H9 (cell line): ENCODE measurements at regions not wholly inside any gene's neighbourhood (a gene's known extent, or its start where the extent isn't known, plus 50 kb on each side); places are given as distances from the start of the nearest gene placed in this dataset.

ENCODE experiments used
- DNase-seq: peaks from one replicate; pipeline ENCODE4 v3.0.0-alpha.2; 2017
- H2AFZ ChIP-seq: one replicate; pipeline ENCODE4 v1.6.1; 2013; ENCODE audit warnings: mild to moderate bottlenecking, low read length, control low read depth, moderate library complexity
- H2AK5ac ChIP-seq: 2 replicates; pipeline ENCODE4 v1.6.1; 2013; ENCODE audit warnings: low read length, control low read depth, mixed read lengths; ENCODE audit not compliant: insufficient read length
- H2BK120ac ChIP-seq: one replicate; pipeline ENCODE4 v1.6.1; 2013; ENCODE audit warnings: low read depth, mild to moderate bottlenecking, low read length, control low read depth, inconsistent platforms; ENCODE audit not compliant: poor library complexity, severe bottlenecking
- H2BK12ac ChIP-seq: 2 replicates; pipeline ENCODE4 v1.6.1; 2013; ENCODE audit warnings: low read length, control low read depth, mixed read lengths, low read depth; ENCODE audit not compliant: insufficient read length
- H2BK15ac ChIP-seq: 2 replicates; pipeline ENCODE4 v1.6.1; 2013; ENCODE audit warnings: low read depth, low read length, control low read depth
- H2BK20ac ChIP-seq: one replicate; pipeline ENCODE4 v1.6.1; 2013; ENCODE audit warnings: low read depth, mild to moderate bottlenecking, low read length, control low read depth, inconsistent platforms; ENCODE audit not compliant: poor library complexity, severe bottlenecking
- H2BK5ac ChIP-seq: 2 replicates; pipeline ENCODE4 v1.6.1; 2013; ENCODE audit warnings: low read length, control low read depth, mixed read lengths; ENCODE audit not compliant: insufficient read length
- H3K14ac ChIP-seq: 2 replicates; pipeline ENCODE4 v1.6.1; 2013; ENCODE audit warnings: low read length, control low read depth; ENCODE audit not compliant: insufficient read depth
- H3K18ac ChIP-seq: 2 replicates; pipeline ENCODE4 v1.6.1; 2013; ENCODE audit warnings: low read depth, mild to moderate bottlenecking, mixed read lengths, low read length, control low read depth; ENCODE audit not compliant: insufficient read length
- H3K23ac ChIP-seq: 2 replicates; pipeline ENCODE4 v1.6.1; 2013; ENCODE audit warnings: low read length, control low read depth, mixed read lengths, low read depth; ENCODE audit not compliant: insufficient read length
- H3K23me2 ChIP-seq: 2 replicates; pipeline ENCODE4 v1.6.1; 2013; ENCODE audit warnings: low read depth, mild to moderate bottlenecking, mixed read lengths, low read length, control low read depth; ENCODE audit not compliant: insufficient read length, poor library complexity, severe bottlenecking
- H3K27ac ChIP-seq: 2 replicates; pipeline ENCODE4 v1.5.1; 2013; ENCODE audit warnings: low read length, control low read depth, mixed read lengths, low read depth; ENCODE audit not compliant: insufficient read length
- H3K27me3 ChIP-seq: 2 replicates; pipeline ENCODE4 v1.6.1; 2013; ENCODE audit warnings: low read length, control low read depth, inconsistent platforms; ENCODE audit not compliant: insufficient read depth
- H3K4ac ChIP-seq: 2 replicates; pipeline ENCODE4 v1.6.1; 2013; ENCODE audit warnings: low read depth, mild to moderate bottlenecking, control low read depth, inconsistent platforms, low read length, moderate library complexity
- H3K4me1 ChIP-seq: 2 replicates; pipeline ENCODE4 v1.6.1; 2013; ENCODE audit warnings: low read length, control low read depth, inconsistent platforms; ENCODE audit not compliant: insufficient read depth
- H3K4me2 ChIP-seq: 2 replicates; pipeline ENCODE4 v1.6.1; 2013; ENCODE audit warnings: low read length, control low read depth, mixed read lengths; ENCODE audit not compliant: insufficient read length, insufficient read depth
- H3K56ac ChIP-seq: 2 replicates; pipeline ENCODE4 v1.6.1; 2013; ENCODE audit warnings: low read depth, mild to moderate bottlenecking, mixed read lengths, low read length, control low read depth; ENCODE audit not compliant: insufficient read length
- H3K79me1 ChIP-seq: 2 replicates; pipeline ENCODE4 v1.6.1; 2013; ENCODE audit warnings: low read depth, mild to moderate bottlenecking, moderate library complexity, low read length, control low read depth, inconsistent platforms; ENCODE audit not compliant: insufficient read depth, poor library complexity, severe bottlenecking
- H3K79me2 ChIP-seq: 2 replicates; pipeline ENCODE4 v1.6.1; 2013; ENCODE audit warnings: low read length, control low read depth, inconsistent platforms; ENCODE audit not compliant: insufficient read depth
- H3K9ac ChIP-seq: 2 replicates; pipeline ENCODE4 v1.6.1; 2013; ENCODE audit warnings: low read length, control low read depth, mixed read lengths; ENCODE audit not compliant: insufficient read length; ENCODE audit errors: extremely low read depth
- H3K9me3 ChIP-seq: one replicate; pipeline ENCODE4 v1.6.1; 2013; ENCODE audit warnings: low read depth, low read length, inconsistent platforms; ENCODE audit not compliant: control insufficient read depth
- H3T11ph ChIP-seq: one replicate; pipeline ENCODE4 v1.6.1; 2013; ENCODE audit warnings: mild to moderate bottlenecking, low read length, control low read depth, inconsistent platforms
- H4K20me1 ChIP-seq: one replicate; pipeline ENCODE4 v1.6.1; 2013; ENCODE audit not compliant: control insufficient read depth, insufficient read length, insufficient read depth
- H4K5ac ChIP-seq: 2 replicates; pipeline ENCODE4 v1.6.1; 2013; ENCODE audit warnings: low read depth, mild to moderate bottlenecking, mixed read lengths, low read length, control low read depth; ENCODE audit not compliant: insufficient read length
- H4K8ac ChIP-seq: replicated peaks from 2 replicates; pipeline ENCODE4 v1.6.1; 2013; ENCODE audit warnings: low read length, control low read depth, mixed read lengths, low read depth; ENCODE audit not compliant: insufficient read length
- H4K91ac ChIP-seq: 2 replicates; pipeline ENCODE4 v1.6.1; 2013; ENCODE audit warnings: low read depth, mild to moderate bottlenecking, moderate library complexity, mixed read lengths, low read length, control low read depth; ENCODE audit not compliant: insufficient read length
- H3K27ac Mint-ChIP-seq, 3 experiments: 2 replicates in 2 of 3; 3 replicates in 1 of 3; pipeline ENCODE4 v1.8.0; 2020 to 2021; ENCODE audit warnings: mixed read lengths in 3 of 3, mild to moderate bottlenecking in 1 of 3, moderate library complexity in 1 of 3
- H3K27me3 Mint-ChIP-seq: 2 replicates; pipeline ENCODE4 v1.8.0; 2021; ENCODE audit warnings: low read depth, mild to moderate bottlenecking, moderate library complexity, mixed read lengths
- H3K36me3 Mint-ChIP-seq, 3 experiments: 2 replicates in 2 of 3; 3 replicates in 1 of 3; pipeline ENCODE4 v1.8.0; 2020 to 2021; ENCODE audit warnings: low read depth in 3 of 3, mixed read lengths in 3 of 3; ENCODE audit not compliant: insufficient read depth in 1 of 3
- H3K4me1 Mint-ChIP-seq, 2 experiments: 2 replicates each; pipeline ENCODE4 v1.8.0; 2020; ENCODE audit warnings: mixed read lengths in 2 of 2
- H3K4me3 Mint-ChIP-seq, 2 experiments: 2 replicates in 1 of 2; 3 replicates in 1 of 2; pipeline ENCODE4 v1.8.0; 2020 to 2021; ENCODE audit warnings: mild to moderate bottlenecking in 2 of 2, mixed read lengths in 2 of 2, moderate library complexity in 1 of 2
- H3K9me3 Mint-ChIP-seq, 2 experiments: 2 replicates in 1 of 2; 3 replicates in 1 of 2; pipeline ENCODE4 v1.8.0; 2020; ENCODE audit warnings: mild to moderate bottlenecking in 2 of 2, mixed read lengths in 2 of 2, moderate library complexity in 1 of 2
- CTCF ChIP-seq: fragments of 200-600 bp; sonication (generic); conservative IDR thresholded peaks from 3 replicates; pipeline ENCODE4 v1.8.0; 2021; ENCODE audit warnings: antibody characterized with exemption, mild to moderate bottlenecking
- WGBS: extraction: QIAGEN DNeasy Blood & Tissue Kit; methylation state at CpG from one replicate; pipeline ENCODE4 v1.1.7; 2013; ENCODE audit warnings: missing lambda C conversion rate, low lambda C conversion rate, mixed read lengths; ENCODE audit not compliant: insufficient read length; ENCODE audit errors: extremely low coverage; 5-methylcytosine and 5-hydroxymethylcytosine counted together

GRCh38 chr18:44321868-44322590 lies 358.7 kb upstream of the SETBP1 start:
- no peak overlapping the region for H3K27ac Mint-ChIP-seq
- H2BK120ac ChIP-seq = no peak overlapping the region
- no peak overlapping the region for H3K18ac ChIP-seq
- no peak overlapping the region for H3K4me3 Mint-ChIP-seq
- no peaks in the 10 kb centered on the region for H4K20me1 ChIP-seq
- no peak overlapping the region for H3K4me2 ChIP-seq
- H3K4me1 ChIP-seq = no peaks in the 10 kb centered on the region
- no peaks in the 10 kb centered on the region for H3K79me2 ChIP-seq
- no CpG with 5 or more reads among the region's 7 CpGs for WGBS
- H2BK15ac ChIP-seq = no peak overlapping the region
- no peak overlapping the region for H3K23ac ChIP-seq
- no peak overlapping the region for H2BK20ac ChIP-seq
- H3K9me3 Mint-ChIP-seq = no peaks in the 10 kb centered on the region; a peak in 1 of 5 replicates
- no peak overlapping the region for H4K91ac ChIP-seq
- no peaks in the 10 kb centered on the region for H3K23me2 ChIP-seq
- H3K9ac ChIP-seq = no peak overlapping the region
- H2AFZ ChIP-seq = no peak overlapping the region
- no peak overlapping the region for H3K56ac ChIP-seq
- H3T11ph ChIP-seq = no peak overlapping the region
- no peaks in the 10 kb centered on the region for H3K79me1 ChIP-seq
- no peaks in the 10 kb centered on the region for H3K9me3 ChIP-seq
- H4K8ac ChIP-seq = no peak overlapping the region
- H2BK5ac ChIP-seq = no peak overlapping the region
- no peak overlapping the region for H3K27ac ChIP-seq
- H2BK12ac ChIP-seq = no peak overlapping the region
- H3K27me3 Mint-ChIP-seq = no peaks in the 10 kb centered on the region
- H3K36me3 Mint-ChIP-seq = no peaks in the 10 kb centered on the region
- H3K4me1 Mint-ChIP-seq = no peaks in the 10 kb centered on the region
- no peak for TF ChIP-seq CTCF
- no peak overlapping the region for H3K4ac ChIP-seq
- no peak overlapping the region for H2AK5ac ChIP-seq
- H3K14ac ChIP-seq = no peak overlapping the region
- H3K27me3 ChIP-seq = no peaks in the 10 kb centered on the region
- no peak overlapping the region for H4K5ac ChIP-seq
- DNase-seq = no peak
